RWPE1 (cell line): ENCODE measurements at regions not wholly inside any gene's neighbourhood (a gene's known extent, or its start where the extent isn't known, plus 50 kb on each side); places are given as distances from the start of the nearest gene placed in this dataset.
A peak's percentile ranks its signal among the peaks of the same experiment; 100 is the strongest.

ENCODE experiments used
- CTCF ChIA-PET: fragments of 350-600 bp; sonication (Branson Sonifier 250); formaldehyde crosslinking; extraction: SDS; loops from one replicate; lab custom pipeline; 2021; lab: Yijun Ruan, JAX
- POLR2A ChIA-PET: fragments of 400-600 bp; formaldehyde crosslinking; extraction: SDS; loops from one replicate; lab custom pipeline; 2020; ENCODE audit warnings: antibody characterized with exemption; ENCODE audit not compliant: low non-redundant PET; lab: Yijun Ruan, JAX
- DNase-seq: peaks from one replicate; pipeline ENCODE4 v3.0.0; 2012; ENCODE audit warnings: low spot score
- H3K27ac ChIP-seq: fragments of 450-650 bp; 2 replicates; pipeline ENCODE4 v1.5.1; 2017
- CTCF ChIP-seq: fragments of 450-650 bp; conservative IDR thresholded peaks from 2 replicates; pipeline ENCODE4 v1.5.1; 2017; ENCODE audit warnings: low read depth, mild to moderate bottlenecking

GRCh38 chr3:118607915-118608820 lies 426.5 kb downstream of the IGSF11 start:
- POLR2A ChIA-PET: no interaction called here
- H3K27ac ChIP-seq: no peak overlapping the region
- no peak for DNase-seq
- no peak for TF ChIP-seq CTCF
- CTCF ChIA-PET: interaction anchor here (0.6 kb wide), 2 partner anchors 79 to 570 kb away, joined by 3 to 4 read pairs; no protein-coding TSS in a partner anchor

- TF ChIP-seq CTCF: no peak
- H3K27ac ChIP-seq: no peak overlapping the region
- ChIA-PET POLR2A (no interaction called here), CTCF (interaction anchor here (0.6 kb wide), 1 partner anchor 143 kb away, joined by 3 read pairs; no protein-coding TSS in a partner anchor)
- DNase-seq: peak; percentile 38
Observed at GRCh38 chr3:118618247-118619040, 416.2 kb downstream of the IGSF11 start.

- TF ChIP-seq CTCF: no peak
- H3K27ac ChIP-seq: no peak overlapping the region
- POLR2A ChIA-PET: no interaction called here
- no peak for DNase-seq
- CTCF ChIA-PET: no interaction called here
Observed at GRCh38 chr3:118626453-118626852, 408.2 kb downstream of the IGSF11 start.

- peak; percentile 69 for DNase-seq
- ChIA-PET POLR2A (no interaction called here), CTCF (interaction anchor here (0.5 to 0.9 kb wide), 5 partner anchors 40 to 1282 kb away, joined by 3 to 5 read pairs (median 3); no protein-coding TSS in a partner anchor)
- no peak overlapping the region for H3K27ac ChIP-seq
- peak; percentile 83 for TF ChIP-seq CTCF
Observed at GRCh38 chr3:118628704-118629341, 405.8 kb downstream of the IGSF11 start.

- TF ChIP-seq CTCF: no peak
- no peak overlapping the region for H3K27ac ChIP-seq
- CTCF ChIA-PET: interaction anchor here (0.6 to 1.0 kb wide), 2 partner anchors 12 to 42 kb away, joined by 3 read pairs; no protein-coding TSS in a partner anchor
- POLR2A ChIA-PET: no interaction called here
- DNase-seq: no peak
Observed at GRCh38 chr3:118629821-118630220, 404.8 kb downstream of the IGSF11 start.

- ChIA-PET POLR2A (no interaction called here), CTCF (no interaction called here)
- DNase-seq: no peak
- no peak overlapping the region for H3K27ac ChIP-seq
- TF ChIP-seq CTCF: no peak
Observed at GRCh38 chr3:118635711-118636110, 398.9 kb downstream of the IGSF11 start.
